SK-N-SH (cell line): ENCODE measurements at regions not wholly inside any gene's neighbourhood (a gene's known extent, or its start where the extent isn't known, plus 50 kb on each side); places are given as distances from the start of the nearest gene placed in this dataset.

Experiments used
- CTCF ChIP-seq: fragments of 200-600 bp; sonication (generic); IDR thresholded peaks from 2 replicates; pipeline ENCODE4 v1.6.1; 2017; ENCODE audit warnings: antibody characterized with exemption, mild to moderate bottlenecking, moderate library complexity
- EP300 ChIP-seq, 2 experiments: IDR thresholded peaks; 2 replicates each; pipeline versions ENCODE4 v1.4.0 to v1.6.1; 2012; ENCODE audit warnings: borderline replicate concordance in 1 of 2, low read depth in 1 of 2, low read length in 1 of 2

GRCh38 chr22:22743128-22743760 is 98.8 kb downstream of the GGTLC2 start:
- TF ChIP-seq CTCF, result no peak
- no peak for TF ChIP-seq EP300 (IDR thresholded peaks at IDR 0.05; ENCODE audit: borderline replicate concordance in 1 of 2, low read depth in 1 of 2, low read length in 1 of 2)
